D341Med (cell line): ENCODE measurements at regions not wholly inside any gene's neighbourhood (a gene's known extent, or its start where the extent isn't known, plus 50 kb on each side); places are given as distances from the start of the nearest gene placed in this dataset.
"Not testable (repeated sequence)": the region's sequence is repeated elsewhere in the genome, so short reads cannot be mapped to it uniquely, and the experiment has no call there.

Experiments
- DNase-seq: peaks from one replicate; pipeline ENCODE4 v3.0.0; 2012; ENCODE audit warnings: low spot score

- no peak for DNase-seq
These were observed 216.3 kb upstream of the ECI2 start for GRCh38 chr6:4351520-4352321.

- no peak for DNase-seq
These were observed 215.5 kb upstream of the ECI2 start for GRCh38 chr6:4350567-4351519.

GRCh38 chr6:4349931-4350330 is 214.6 kb upstream of the ECI2 start:
- DNase-seq = no peak

DNA sequence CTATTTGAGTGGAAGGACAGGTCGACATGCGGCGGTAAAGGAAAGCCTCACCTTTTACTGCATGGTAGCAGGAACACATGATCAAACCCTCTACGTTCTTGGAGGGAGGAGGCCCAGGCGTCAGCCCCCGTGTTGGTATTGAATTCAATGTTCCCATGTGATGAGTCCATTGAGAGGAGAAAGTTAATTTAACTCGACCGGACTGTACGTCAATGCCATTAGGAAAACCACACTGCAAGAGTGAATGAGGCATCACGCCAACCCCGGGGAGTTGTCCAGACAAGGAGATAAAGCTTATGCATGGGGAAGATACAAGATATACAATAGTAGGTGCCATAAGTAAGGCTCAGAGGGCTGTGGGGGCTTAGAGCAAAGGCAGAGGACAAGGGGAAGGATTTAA is 213.9 kb upstream of the ECI2 start:
- DNase-seq = peak; percentile 9

DNA sequence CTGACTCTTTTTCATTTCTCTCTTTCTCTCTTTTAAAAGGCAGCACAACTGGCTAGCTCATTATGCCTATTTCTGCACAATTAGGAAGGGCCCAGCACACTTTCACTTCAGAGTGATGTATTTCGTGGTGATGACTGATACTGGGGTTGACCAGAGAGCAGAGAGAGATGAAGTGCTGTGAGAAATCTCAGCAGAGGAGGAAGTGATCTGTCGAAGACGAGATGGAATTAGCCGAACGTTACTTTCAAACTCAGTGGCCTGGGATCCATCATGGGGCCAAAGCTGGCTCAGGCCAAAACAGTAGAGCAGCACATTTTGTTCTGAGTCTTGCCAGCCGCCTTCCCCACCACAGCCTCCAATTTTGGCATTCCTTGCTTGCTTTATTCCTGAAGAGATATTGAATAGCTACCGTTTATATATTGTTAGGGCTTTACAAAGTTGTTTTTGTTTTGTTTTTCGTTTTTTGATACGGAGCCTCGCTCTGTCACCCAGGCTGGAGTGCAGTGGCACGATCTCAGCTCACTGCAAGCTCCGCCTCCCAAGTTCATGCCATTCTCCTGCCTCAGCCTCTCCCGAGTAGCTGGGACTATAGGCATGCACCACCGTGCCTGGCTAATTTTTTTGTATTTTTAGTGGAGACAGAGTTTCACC is 213.2 kb upstream of the ECI2 start:
- DNase-seq = peak; percentile 21

DNA sequence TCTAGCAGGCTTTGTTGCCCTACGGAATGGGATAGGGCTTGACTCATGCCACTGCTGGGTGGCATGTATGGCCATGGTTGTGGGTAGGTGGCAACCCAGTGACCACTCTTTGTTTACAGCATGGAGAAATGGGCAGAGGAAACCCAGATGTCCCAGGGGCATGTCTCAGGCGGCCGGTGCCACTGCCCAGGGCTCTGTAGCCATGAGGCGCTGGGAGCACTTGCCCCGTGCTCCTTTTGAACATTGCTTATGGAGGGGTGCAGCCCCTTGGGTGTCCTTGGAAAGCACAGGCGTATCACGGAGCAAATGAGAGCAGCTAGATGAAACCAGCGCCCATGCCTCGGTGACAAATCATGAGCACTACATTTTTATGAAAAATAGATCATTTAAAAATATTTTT is 212.5 kb upstream of the ECI2 start:
- peak; percentile 16 for DNase-seq

DNA sequence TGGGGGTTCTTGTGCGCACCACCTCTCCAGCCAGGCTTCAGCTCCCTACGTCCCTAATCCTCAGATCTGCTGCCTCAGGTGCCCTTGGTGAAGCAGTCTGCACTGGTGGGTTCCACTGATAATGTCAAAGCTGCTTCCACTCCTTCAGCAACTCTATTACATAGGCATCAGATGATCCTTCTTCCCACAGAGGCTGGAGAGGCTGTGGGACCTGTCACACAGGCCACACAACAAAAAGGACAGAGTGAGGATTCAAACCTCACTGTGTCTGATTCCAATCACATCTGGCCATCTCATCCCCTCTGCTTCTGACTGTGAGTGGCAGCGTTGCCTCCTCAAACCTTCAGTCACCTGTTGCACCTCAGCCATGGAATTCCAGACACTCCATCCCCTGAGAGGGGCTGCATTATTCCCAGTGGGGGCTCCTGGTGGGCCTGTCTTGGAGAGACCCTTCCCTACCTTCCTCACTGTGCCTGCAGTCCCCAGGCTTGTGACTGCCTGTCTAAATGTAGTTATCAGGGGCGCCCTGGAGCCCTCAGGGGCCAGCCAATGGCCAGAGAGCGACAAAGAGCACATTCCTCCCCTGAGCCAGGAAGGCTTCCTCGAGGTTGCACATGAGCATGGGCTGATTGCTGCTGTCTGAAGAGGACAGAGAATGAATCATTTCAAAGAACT is 211.4 kb upstream of the ECI2 start:
- peak; percentile 20 for DNase-seq

GRCh38 chr6:4345543-4345942 is 210.2 kb upstream of the ECI2 start:
- DNase-seq = peak; percentile 23

DNA sequence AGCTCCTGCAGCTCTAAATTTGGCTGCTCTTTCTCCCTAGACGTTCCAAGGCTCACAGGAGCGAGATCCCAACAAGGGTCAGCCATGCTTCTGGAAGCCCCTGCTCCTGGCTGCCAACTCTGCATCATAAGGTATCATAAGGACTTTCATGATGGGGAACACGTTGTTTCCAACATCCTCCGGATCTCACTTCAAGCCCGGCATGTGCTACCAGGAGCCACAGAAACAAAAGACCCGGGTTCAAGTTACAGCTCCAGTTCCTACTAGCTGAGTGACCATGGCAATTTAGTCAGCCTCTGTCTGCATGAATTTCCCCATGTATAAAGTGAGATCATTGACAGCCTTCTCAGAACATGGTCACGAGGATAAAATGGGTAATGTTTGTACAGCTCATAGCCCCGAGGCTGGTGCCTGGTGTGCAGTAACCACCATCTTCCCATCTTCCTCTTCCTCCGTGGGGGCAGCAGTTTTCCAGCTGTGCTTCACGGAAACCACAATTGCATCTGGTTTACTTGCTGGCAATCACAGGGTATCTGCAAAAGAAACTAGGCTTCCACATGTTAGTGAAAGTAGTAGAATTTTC is 209.0 kb upstream of the ECI2 start:
- DNase-seq = peak; percentile 14

GRCh38 chr6:4342407-4343137 is 207.2 kb upstream of the ECI2 start:
- DNase-seq = peak; percentile 5

GRCh38 chr6:4341078-4341797 is 205.9 kb upstream of the ECI2 start:
- peak; percentile 4 for DNase-seq

GRCh38 chr6:4340544-4340943 is 205.2 kb upstream of the ECI2 start:
- peak; percentile 10 for DNase-seq

DNA sequence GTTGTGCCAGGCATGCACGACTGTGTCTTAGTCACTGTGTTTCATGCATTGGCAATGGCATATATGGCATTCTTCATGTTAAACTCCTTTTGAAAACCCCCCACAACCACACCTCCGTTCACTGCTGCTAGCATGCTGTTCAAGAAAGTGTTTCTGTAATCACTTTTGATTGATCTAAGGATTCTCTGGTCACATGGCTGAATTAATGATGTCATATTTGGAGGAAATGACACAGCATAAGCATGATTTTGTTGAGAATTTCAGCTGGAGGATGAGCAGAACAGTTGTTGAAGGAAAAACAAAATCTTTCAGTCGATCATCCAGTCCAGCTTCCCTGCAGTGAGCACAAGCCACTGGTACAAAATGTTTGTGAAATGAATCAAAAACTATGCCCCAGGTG is 203.5 kb upstream of the ECI2 start:
- no peak for DNase-seq

DNA sequence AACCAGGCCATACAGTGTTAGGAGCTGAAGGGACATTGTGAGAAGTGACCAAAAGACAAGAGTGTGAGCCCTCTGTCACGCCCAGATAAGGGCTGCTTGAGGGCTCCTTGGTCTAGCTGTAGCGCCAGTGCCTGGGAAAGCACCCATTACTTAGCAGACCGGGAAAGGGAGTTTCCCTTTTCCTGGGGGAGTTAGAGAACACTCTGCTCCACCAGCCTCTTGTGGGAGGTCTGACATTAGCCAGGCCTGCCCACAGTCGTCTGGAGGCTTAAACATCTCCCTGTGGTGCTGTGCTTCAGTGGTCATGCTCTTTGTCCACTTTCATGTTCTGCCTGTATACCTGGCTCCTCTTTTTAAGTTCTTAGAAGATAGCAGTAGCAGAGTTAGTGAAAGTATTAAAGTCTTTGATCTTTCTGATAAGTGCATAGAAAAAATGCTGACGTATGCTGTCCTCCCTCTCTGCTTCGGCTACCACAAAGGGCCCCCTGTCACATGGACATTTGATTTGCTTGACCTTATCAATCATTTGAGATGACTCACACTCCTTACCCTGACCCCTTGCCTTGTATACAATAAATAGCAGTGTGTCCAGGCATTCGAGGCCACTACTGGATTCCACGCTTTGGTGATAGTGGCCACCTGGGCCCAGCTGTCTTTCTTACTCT is 201.5 kb upstream of the ECI2 start:
- no peak for DNase-seq

- DNase-seq = peak; percentile 10
These were observed 200.7 kb upstream of the ECI2 start for GRCh38 chr6:4336084-4336483.

- not testable (repeated sequence) for DNase-seq
These were observed 198.9 kb upstream of the ECI2 start for GRCh38 chr6:4334158-4334740.

- no peak for DNase-seq
These were observed 192.5 kb upstream of the ECI2 start for GRCh38 chr6:4327841-4328240.

- DNase-seq = no peak
These were observed 189.4 kb upstream of the ECI2 start for GRCh38 chr6:4324746-4325145.

DNA sequence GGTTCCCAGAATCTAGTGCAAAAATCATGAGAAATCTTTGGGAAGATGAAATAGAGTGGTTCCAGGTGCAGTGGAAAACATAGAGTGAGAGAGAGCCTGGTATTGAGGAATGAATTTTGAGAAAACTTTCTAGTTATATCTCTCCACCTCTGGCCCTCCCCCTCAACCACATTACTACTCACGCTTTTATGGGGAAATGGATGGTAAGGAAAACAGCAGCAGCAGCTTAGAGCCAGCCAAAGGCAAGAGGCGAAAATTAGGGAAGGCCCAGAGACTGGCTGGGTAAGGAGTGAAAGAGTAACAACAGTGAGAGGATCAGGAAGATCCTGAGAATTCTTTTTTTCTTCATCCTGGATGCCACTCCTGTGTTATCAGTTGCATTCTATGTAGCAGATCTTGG is 187.9 kb upstream of the ECI2 start:
- DNase-seq = peak; percentile 2
